HPDE6-E6E7 (cell line): ENCODE measurements at regions not wholly inside any gene's neighbourhood (a gene's known extent, or its start where the extent isn't known, plus 50 kb on each side); places are given as distances from the start of the nearest gene placed in this dataset.

ENCODE experiments used
- DNase-seq: peaks from one replicate; pipeline ENCODE4 v3.0.0; 2011; ENCODE audit warnings: missing footprints; ENCODE audit errors: extremely low spot score

GRCh38 chr17:72046643-72047612 is 73.9 kb upstream of the SOX9 start:
- DNase-seq, result no peak

GRCh38 chr17:72049914-72050313 is 70.9 kb upstream of the SOX9 start:
- no peak for DNase-seq

- no peak for DNase-seq
Observed at GRCh38 chr17:72053036-72053435, 67.8 kb upstream of the SOX9 start.

GRCh38 chr17:72053449-72053848 is 67.4 kb upstream of the SOX9 start:
- no peak for DNase-seq

GRCh38 chr17:72056155-72056554 is 64.7 kb upstream of the SOX9 start:
- DNase-seq, result no peak

- no peak for DNase-seq
Observed at GRCh38 chr17:72056727-72057290, 64.0 kb upstream of the SOX9 start.

GRCh38 chr17:72060084-72060483 is 60.7 kb upstream of the SOX9 start:
- no peak for DNase-seq

- DNase-seq, result no peak
Observed at GRCh38 chr17:72063262-72063661, 57.6 kb upstream of the SOX9 start.

GRCh38 chr17:72063756-72064450 is 56.9 kb upstream of the SOX9 start:
- DNase-seq, result no peak

- DNase-seq, result no peak
Observed at GRCh38 chr17:72064606-72065193, 56.1 kb upstream of the SOX9 start.

GRCh38 chr17:72065556-72065955 is 55.3 kb upstream of the SOX9 start:
- DNase-seq, result no peak

- no peak for DNase-seq
Observed at GRCh38 chr17:72068643-72069042, 52.2 kb upstream of the SOX9 start.

- DNase-seq, result no peak
Observed at GRCh38 chr17:72069586-72070202, 51.1 kb upstream of the SOX9 start.
